ENCODE measurements at regions not wholly inside any gene's neighbourhood (a gene's known extent, or its start where the extent isn't known, plus 50 kb on each side); places are given as distances from the start of the nearest gene placed in this dataset.

GRCh38 chr16:25628766-25629165 is 63.0 kb upstream of the HS3ST4 start:
- Histone ChIP-seq H3K27ac (ENCODE audit: low read length, poor library complexity, severe bottlenecking) (no peak overlapping the region), H4K91ac (ENCODE audit: low read length) (no peak overlapping the region), H3K4me3 (ENCODE audit: insufficient read depth in 1 of 2, low read depth in 1 of 2, low read length in 2 of 2) (no peak overlapping the region), H3K9ac (ENCODE audit: low read length) (no peak overlapping the region), H2AK5ac (ENCODE audit: low read length, severe bottlenecking) (no peak overlapping the region), H3K36me3 (ENCODE audit: control insufficient read depth in 1 of 2, insufficient read depth in 2 of 2, low read depth in 1 of 2, low read length in 2 of 2) (no peaks in the 10 kb centered on the region), H2BK12ac (ENCODE audit: low read length in 2 of 2) (no peak overlapping the region), H3K79me1 (replicated peaks; ENCODE audit: low read length, poor library complexity, severe bottlenecking) (no peaks in the 10 kb centered on the region), H3K27me3 (ENCODE audit: control insufficient read depth in 1 of 2, insufficient read depth in 1 of 2, low read length in 2 of 2) (no peaks in the 10 kb centered on the region), H3K4me1 (ENCODE audit: control insufficient read depth, insufficient read depth, low read depth, low read length) (no peaks in the 10 kb centered on the region), H2BK5ac (ENCODE audit: low read depth, low read length, poor library complexity, severe bottlenecking) (no peak overlapping the region), H3K23ac (ENCODE audit: low read length in 2 of 2) (no peak overlapping the region), H2BK15ac (ENCODE audit: low read depth, poor library complexity, severe bottlenecking) (no peak overlapping the region), H3K18ac (ENCODE audit: low read depth in 1 of 2, low read length in 2 of 2) (no peak overlapping the region), H3K14ac (ENCODE audit: low read length in 2 of 2) (no peak overlapping the region), H2AFZ (ENCODE audit: low read depth, low read length) (no peak overlapping the region), H4K8ac (ENCODE audit: low read length) (no peak overlapping the region), H2BK120ac (ENCODE audit: low read depth, low read length) (no peak overlapping the region), H3K4me2 (ENCODE audit: low read length, poor library complexity, severe bottlenecking) (no peak overlapping the region), H3K4ac (ENCODE audit: low read depth in 1 of 2, low read length in 2 of 2) (no peak overlapping the region), H3K9me3 (ENCODE audit: control insufficient read depth, low read length) (peaks cover 4% of the 10 kb centered on the region)
- WGBS = no CpG with 5 or more reads among the region's 2 CpGs
- DNase-seq = no peak

GRCh38 chr16:25627641-25628040 is 64.1 kb upstream of the HS3ST4 start:
- H4K8ac ChIP-seq (ENCODE audit: low read length) = no peak overlapping the region
- H4K91ac ChIP-seq (ENCODE audit: low read length) = no peak overlapping the region
- H3K36me3 ChIP-seq (ENCODE audit: control insufficient read depth in 1 of 2, insufficient read depth in 2 of 2, low read depth in 1 of 2, low read length in 2 of 2) = no peaks in the 10 kb centered on the region
- DNase-seq = no peak
- no peak overlapping the region for H3K4me2 ChIP-seq (ENCODE audit: low read length, poor library complexity, severe bottlenecking)
- H2AK5ac ChIP-seq (ENCODE audit: low read length, severe bottlenecking) = no peak overlapping the region
- H3K23ac ChIP-seq (ENCODE audit: low read length in 2 of 2) = no peak overlapping the region
- no peak overlapping the region for H3K27ac ChIP-seq (ENCODE audit: low read length, poor library complexity, severe bottlenecking)
- no peak overlapping the region for H3K18ac ChIP-seq (ENCODE audit: low read depth in 1 of 2, low read length in 2 of 2)
- no peaks in the 10 kb centered on the region for H3K79me1 ChIP-seq (replicated peaks; ENCODE audit: low read length, poor library complexity, severe bottlenecking)
- H3K14ac ChIP-seq (ENCODE audit: low read length in 2 of 2) = no peak overlapping the region
- no peak overlapping the region for H3K9ac ChIP-seq (ENCODE audit: low read length)
- no peak overlapping the region for H2BK15ac ChIP-seq (ENCODE audit: low read depth, poor library complexity, severe bottlenecking)
- 23% methylated on average over 1 of the region's 3 CpGs for WGBS
- no peak overlapping the region for H3K4ac ChIP-seq (ENCODE audit: low read depth in 1 of 2, low read length in 2 of 2)
- H2BK5ac ChIP-seq (ENCODE audit: low read depth, low read length, poor library complexity, severe bottlenecking) = no peak overlapping the region
- H2AFZ ChIP-seq (ENCODE audit: low read depth, low read length) = no peak overlapping the region
- H3K9me3 ChIP-seq (ENCODE audit: control insufficient read depth, low read length) = peaks cover 5% of the 10 kb centered on the region
- H2BK12ac ChIP-seq (ENCODE audit: low read length in 2 of 2) = no peak overlapping the region
- H3K4me3 ChIP-seq (ENCODE audit: insufficient read depth in 1 of 2, low read depth in 1 of 2, low read length in 2 of 2) = no peak overlapping the region
- no peaks in the 10 kb centered on the region for H3K27me3 ChIP-seq (ENCODE audit: control insufficient read depth in 1 of 2, insufficient read depth in 1 of 2, low read length in 2 of 2)
- H3K4me1 ChIP-seq (ENCODE audit: control insufficient read depth, insufficient read depth, low read depth, low read length) = no peaks in the 10 kb centered on the region
- no peak overlapping the region for H2BK120ac ChIP-seq (ENCODE audit: low read depth, low read length)

DNA sequence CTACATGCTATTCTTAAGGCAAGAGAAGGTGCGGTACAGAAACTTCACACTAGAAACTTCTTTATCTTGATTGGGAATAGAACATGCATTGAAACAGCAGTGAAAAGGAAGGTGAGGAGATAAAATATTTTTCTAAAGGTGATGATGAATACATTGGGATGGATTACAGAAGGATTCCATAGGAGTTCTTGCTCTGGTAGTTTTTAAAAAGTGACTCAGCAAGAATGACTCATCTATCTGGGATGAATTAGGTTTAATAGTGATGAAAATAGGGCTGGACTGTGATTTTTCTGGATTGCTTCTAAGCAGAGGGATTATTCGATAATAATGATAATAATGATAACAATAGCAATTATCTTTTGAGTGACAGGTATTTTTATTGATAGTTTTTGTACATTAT is 65.6 kb upstream of the HS3ST4 start:
- no peak overlapping the region for H3K23ac ChIP-seq (ENCODE audit: low read length in 2 of 2)

DNA sequence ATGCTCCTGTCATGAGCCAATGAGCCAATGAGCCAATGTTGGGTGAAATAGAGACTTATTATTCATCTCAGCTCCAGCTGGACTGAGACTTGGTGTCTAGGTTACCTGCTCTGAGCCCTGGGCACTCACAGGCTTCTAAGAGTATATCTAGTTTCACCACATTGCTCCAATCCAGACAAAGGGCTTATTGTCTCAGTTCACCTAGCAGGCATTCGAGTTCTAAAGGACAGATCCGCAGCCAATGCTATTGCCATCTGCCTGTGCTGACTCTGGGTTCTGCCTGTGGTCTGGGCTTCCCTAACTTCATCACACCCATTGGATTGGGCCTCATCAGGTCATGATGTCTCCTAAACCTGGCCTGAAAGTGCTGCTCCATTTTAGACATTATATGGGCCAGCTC is 66.1 kb upstream of the HS3ST4 start:
- no peak for DNase-seq
- no peak overlapping the region for H2BK15ac ChIP-seq (ENCODE audit: low read depth, poor library complexity, severe bottlenecking)
- H2AK5ac ChIP-seq (ENCODE audit: low read length, severe bottlenecking) = no peak overlapping the region
- no peaks in the 10 kb centered on the region for H3K27me3 ChIP-seq (ENCODE audit: control insufficient read depth in 1 of 2, insufficient read depth in 1 of 2, low read length in 2 of 2)
- no peak overlapping the region for H3K9ac ChIP-seq (ENCODE audit: low read length)
- H3K4me3 ChIP-seq (ENCODE audit: insufficient read depth in 1 of 2, low read depth in 1 of 2, low read length in 2 of 2) = no peak overlapping the region
- peaks cover 11% of the 10 kb centered on the region for H3K9me3 ChIP-seq (ENCODE audit: control insufficient read depth, low read length)
- H4K91ac ChIP-seq (ENCODE audit: low read length) = no peak overlapping the region
- no peaks in the 10 kb centered on the region for H3K79me1 ChIP-seq (replicated peaks; ENCODE audit: low read length, poor library complexity, severe bottlenecking)
- no peak overlapping the region for H3K14ac ChIP-seq (ENCODE audit: low read length in 2 of 2)
- no peak overlapping the region for H3K23ac ChIP-seq (ENCODE audit: low read length in 2 of 2)
- H3K4me1 ChIP-seq (ENCODE audit: control insufficient read depth, insufficient read depth, low read depth, low read length) = no peaks in the 10 kb centered on the region
- H3K27ac ChIP-seq (ENCODE audit: low read length, poor library complexity, severe bottlenecking) = no peak overlapping the region
- no peak overlapping the region for H3K4ac ChIP-seq (ENCODE audit: low read depth in 1 of 2, low read length in 2 of 2)
- no peak overlapping the region for H2BK5ac ChIP-seq (ENCODE audit: low read depth, low read length, poor library complexity, severe bottlenecking)
- 71% methylated on average over 2 of the region's 2 CpGs for WGBS
- no peak overlapping the region for H3K18ac ChIP-seq (ENCODE audit: low read depth in 1 of 2, low read length in 2 of 2)
- H3K4me2 ChIP-seq (ENCODE audit: low read length, poor library complexity, severe bottlenecking) = no peak overlapping the region
- H2BK120ac ChIP-seq (ENCODE audit: low read depth, low read length) = no peak overlapping the region
- H3K36me3 ChIP-seq (ENCODE audit: control insufficient read depth in 1 of 2, insufficient read depth in 2 of 2, low read depth in 1 of 2, low read length in 2 of 2) = no peaks in the 10 kb centered on the region
- no peak overlapping the region for H2AFZ ChIP-seq (ENCODE audit: low read depth, low read length)
- H2BK12ac ChIP-seq (ENCODE audit: low read length in 2 of 2) = no peak overlapping the region
- H4K8ac ChIP-seq (ENCODE audit: low read length) = no peak overlapping the region

More for the DNA sequence above, 65.6 kb upstream of the HS3ST4 start:
- H3K4me1 ChIP-seq (ENCODE audit: control insufficient read depth, insufficient read depth, low read depth, low read length) = no peaks in the 10 kb centered on the region
- H2AK5ac ChIP-seq (ENCODE audit: low read length, severe bottlenecking) = no peak overlapping the region
- no peak for DNase-seq
- H3K27me3 ChIP-seq (ENCODE audit: control insufficient read depth in 1 of 2, insufficient read depth in 1 of 2, low read length in 2 of 2) = no peaks in the 10 kb centered on the region
- no peak overlapping the region for H4K91ac ChIP-seq (ENCODE audit: low read length)
- no peak overlapping the region for H3K4me3 ChIP-seq (ENCODE audit: insufficient read depth in 1 of 2, low read depth in 1 of 2, low read length in 2 of 2)
- no CpG with 5 or more reads among the region's 2 CpGs for WGBS
- H3K18ac ChIP-seq (ENCODE audit: low read depth in 1 of 2, low read length in 2 of 2) = no peak overlapping the region
- H2BK12ac ChIP-seq (ENCODE audit: low read length in 2 of 2) = no peak overlapping the region
- H4K8ac ChIP-seq (ENCODE audit: low read length) = no peak overlapping the region
- H3K36me3 ChIP-seq (ENCODE audit: control insufficient read depth in 1 of 2, insufficient read depth in 2 of 2, low read depth in 1 of 2, low read length in 2 of 2) = no peaks in the 10 kb centered on the region
- no peak overlapping the region for H2AFZ ChIP-seq (ENCODE audit: low read depth, low read length)
- no peak overlapping the region for H3K9ac ChIP-seq (ENCODE audit: low read length)
- peaks cover 11% of the 10 kb centered on the region for H3K9me3 ChIP-seq (ENCODE audit: control insufficient read depth, low read length)
- no peaks in the 10 kb centered on the region for H3K79me1 ChIP-seq (replicated peaks; ENCODE audit: low read length, poor library complexity, severe bottlenecking)
- no peak overlapping the region for H2BK120ac ChIP-seq (ENCODE audit: low read depth, low read length)
- no peak overlapping the region for H3K27ac ChIP-seq (ENCODE audit: low read length, poor library complexity, severe bottlenecking)
- H2BK5ac ChIP-seq (ENCODE audit: low read depth, low read length, poor library complexity, severe bottlenecking) = no peak overlapping the region
- no peak overlapping the region for H3K14ac ChIP-seq (ENCODE audit: low read length in 2 of 2)
- H3K4ac ChIP-seq (ENCODE audit: low read depth in 1 of 2, low read length in 2 of 2) = no peak overlapping the region
- H2BK15ac ChIP-seq (ENCODE audit: low read depth, poor library complexity, severe bottlenecking) = no peak overlapping the region
- H3K4me2 ChIP-seq (ENCODE audit: low read length, poor library complexity, severe bottlenecking) = no peak overlapping the region

Data from mesenchymal stem cell (in vitro differentiated cells and primary cell).